SU-DHL-6 (cell line): ENCODE measurements at regions not wholly inside any gene's neighbourhood (a gene's known extent, or its start where the extent isn't known, plus 50 kb on each side); places are given as distances from the start of the nearest gene placed in this dataset.

Experiments
- CTCF ChIP-seq: fragments of 200-600 bp; sonication (generic); IDR thresholded peaks from one replicate; pipeline ENCODE4 v1.5.1; 2017; ENCODE audit warnings: antibody characterized with exemption, mild to moderate bottlenecking, low read length, moderate library complexity; ENCODE audit not compliant: insufficient read depth, poor library complexity, severe bottlenecking
- EZH2phosphoT487 ChIP-seq: fragments of 200-600 bp; sonication (generic), shearing (Covaris generic); conservative IDR thresholded peaks from 2 replicates; pipeline ENCODE4 v1.6.1; 2018; ENCODE audit warnings: mild to moderate bottlenecking, antibody characterized with exemption, low read length, moderate library complexity, mixed read lengths

GRCh38 chr12:17527021-17527420 is 563.0 kb downstream of the RERGL start:
- TF ChIP-seq CTCF (no peak), EZH2phosphoT487 (no peak)
